Activated T-helper 9 cell treated with anti-CD3 and anti-CD28 coated beads, Interleukin-2, amount 50 U/mL, for 16 hours (primary cell): ENCODE measurements at regions not wholly inside any gene's neighbourhood (a gene's known extent, or its start where the extent isn't known, plus 50 kb on each side); places are given as distances from the start of the nearest gene placed in this dataset.

Source experiments
- DNase-seq: peaks from one replicate; pipeline ENCODE4 v3.0.0-alpha.2; 2020; ENCODE audit warnings: low read depth

GRCh38 chr2:71839826-71840225, 307.8 kb downstream of the CYP26B1 start:
- DNase-seq: no peak

DNA sequence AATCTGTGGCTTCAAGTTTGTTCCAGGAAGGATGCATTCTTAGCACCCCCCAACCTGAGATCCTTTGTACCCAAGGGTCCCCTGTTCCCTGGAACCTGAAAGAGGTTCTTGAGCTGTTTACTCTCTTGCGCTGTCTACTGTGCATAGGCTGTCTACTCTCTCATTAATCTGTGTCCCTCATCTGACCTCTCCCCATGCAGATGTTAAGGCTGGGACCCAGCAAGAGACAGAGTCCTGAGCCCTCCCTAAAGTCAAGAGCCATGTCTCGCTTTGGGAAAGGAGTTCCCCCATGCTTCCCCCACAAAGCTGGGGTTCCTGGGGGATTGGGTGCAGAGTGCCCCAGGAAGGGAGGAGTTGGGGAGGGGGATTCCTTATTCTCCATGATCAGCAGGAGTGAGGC, 312.9 kb downstream of the CYP26B1 start:
- no peak for DNase-seq

DNA sequence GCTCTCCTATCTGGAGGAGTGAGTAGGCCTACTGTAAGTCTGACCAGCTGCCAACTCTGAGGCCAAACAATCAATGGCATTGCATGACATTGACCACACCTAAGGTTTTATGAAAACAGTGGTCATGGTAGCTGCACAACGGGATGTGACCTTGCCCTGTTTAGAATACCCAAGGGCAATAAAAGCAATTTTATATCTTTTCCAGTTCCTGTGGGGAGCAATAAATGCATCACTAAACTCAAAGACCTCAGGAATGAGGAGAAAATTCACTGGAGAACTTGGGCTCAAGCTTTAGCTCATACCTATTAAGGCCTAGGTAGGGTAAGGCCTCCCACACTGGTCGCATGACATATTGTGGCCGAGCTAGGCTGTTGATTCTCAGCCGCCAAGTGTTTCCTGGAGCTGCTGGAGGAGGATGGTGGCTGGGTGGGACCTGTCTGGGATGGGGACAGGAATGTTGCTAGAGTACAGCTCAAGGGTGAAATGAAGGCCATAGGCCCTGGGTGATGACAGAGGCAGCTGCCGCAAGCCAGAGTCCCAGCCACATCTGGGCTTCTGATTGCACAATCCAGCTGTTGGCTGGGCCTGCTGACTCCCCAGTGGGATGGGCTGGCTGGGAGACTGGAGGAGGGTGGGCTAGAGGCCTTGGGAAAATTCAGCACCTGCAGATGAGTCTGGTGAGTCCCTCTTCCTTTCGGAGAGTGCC, 313.7 kb downstream of the CYP26B1 start:
- DNase-seq: no peak

DNA sequence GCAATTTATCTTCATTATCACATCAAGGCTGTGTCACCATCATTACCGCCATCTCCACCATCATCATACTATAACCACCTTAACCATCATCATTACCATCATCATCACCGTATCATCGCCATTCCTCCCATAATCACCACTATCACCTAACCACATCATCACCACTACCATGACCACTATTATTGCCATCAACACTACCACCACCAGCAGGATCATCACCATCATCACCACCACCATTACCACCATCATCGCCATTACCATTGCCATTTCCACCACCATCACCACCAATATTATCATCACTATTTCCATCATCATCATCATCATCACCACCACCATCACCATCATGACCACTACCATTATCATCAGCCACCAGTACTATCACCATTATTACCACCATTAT, 314.4 kb downstream of the CYP26B1 start:
- no peak for DNase-seq

DNA sequence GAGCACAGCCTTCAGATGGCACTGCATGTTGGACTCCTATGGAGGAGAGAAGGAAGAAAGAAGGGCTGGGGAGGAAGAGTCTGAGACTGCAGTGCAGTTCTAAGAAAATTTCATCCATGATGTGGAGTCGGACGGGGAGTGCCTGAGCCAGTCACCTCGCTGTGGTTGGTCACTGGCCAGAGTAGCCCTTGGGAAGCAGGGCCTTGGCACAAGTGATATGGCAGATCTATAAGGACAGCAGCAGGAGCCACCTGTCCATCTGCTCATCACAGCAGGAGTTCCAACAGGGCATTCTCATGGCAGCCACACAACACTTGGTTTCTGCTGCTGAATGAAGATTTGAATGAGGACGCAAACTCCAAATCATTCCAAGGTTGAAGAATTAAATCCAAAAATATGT, 314.8 kb downstream of the CYP26B1 start:
- no peak for DNase-seq

GRCh38 chr2:71832388-71832787, 315.3 kb downstream of the CYP26B1 start:
- DNase-seq: no peak

DNA sequence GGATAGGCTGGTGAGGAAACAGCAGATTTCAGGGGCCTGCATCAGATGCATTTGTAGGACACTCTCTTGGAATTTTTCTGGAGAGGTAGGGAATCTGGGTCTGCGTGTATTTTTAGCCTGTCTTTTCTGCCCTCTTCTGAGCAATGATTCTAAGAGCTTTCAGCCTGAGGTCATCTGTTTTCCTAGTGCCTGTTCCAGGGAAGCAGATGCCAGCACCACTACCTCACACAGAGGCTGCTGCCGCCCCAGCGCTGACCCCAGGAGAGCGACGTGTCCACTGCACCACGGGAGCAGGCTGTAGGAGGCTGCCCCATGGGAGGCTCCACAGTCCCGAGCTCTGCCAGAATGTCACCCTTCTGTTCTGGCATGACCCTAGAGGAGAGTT, 316.5 kb downstream of the CYP26B1 start:
- DNase-seq: no peak

DNA sequence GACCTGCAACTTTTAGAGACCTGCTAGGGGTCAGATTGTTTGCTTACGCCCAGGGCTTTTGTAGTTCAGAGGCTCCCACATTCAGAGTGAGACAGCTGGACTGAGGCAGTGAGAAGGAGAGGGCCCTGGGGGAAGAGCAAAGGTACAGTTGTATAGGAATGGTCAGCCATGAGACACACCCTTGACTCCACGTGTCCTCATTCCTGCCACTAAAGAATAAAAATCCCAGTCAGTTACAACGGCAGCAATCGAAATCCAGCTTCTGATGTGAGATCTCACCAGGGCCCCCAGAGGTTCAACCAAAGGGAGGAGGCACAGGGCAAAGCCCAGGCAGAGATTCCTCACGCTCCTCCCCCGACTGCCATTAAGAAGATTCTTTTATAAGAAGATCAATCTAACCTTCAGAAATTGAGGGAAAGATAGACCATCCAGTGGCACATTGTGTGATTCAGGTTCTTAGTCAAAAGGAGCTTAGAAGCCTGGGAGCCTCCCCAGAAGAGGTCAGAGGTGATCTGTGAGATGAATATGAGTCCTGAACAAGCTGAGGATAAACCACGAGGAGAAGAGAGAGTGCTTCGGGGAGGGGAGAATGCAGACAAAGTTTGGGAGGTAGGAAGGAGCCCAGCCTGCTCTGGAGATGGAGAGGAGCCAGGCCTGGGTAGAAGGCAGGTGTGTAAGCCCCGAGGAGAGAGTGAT, 317.0 kb downstream of the CYP26B1 start:
- DNase-seq: no peak

DNA sequence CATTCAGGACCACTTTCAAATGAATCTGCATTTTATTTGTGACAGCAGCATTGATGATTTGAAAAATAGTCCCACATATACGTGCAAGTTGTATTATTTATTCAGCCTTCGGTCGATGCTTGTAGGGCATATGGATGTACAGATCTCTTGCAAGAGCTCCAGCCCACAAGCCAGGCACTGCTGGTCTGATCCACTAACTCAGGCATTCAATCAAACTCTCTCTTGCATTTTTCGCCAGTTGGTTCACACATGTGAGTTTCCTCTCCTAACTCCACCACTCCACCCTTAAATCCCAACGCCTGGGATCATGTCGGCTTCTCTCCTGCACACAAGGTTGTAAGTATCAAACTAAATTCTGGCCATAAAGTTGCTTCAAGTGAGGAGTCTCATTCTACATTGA, 318.7 kb downstream of the CYP26B1 start:
- no peak for DNase-seq

DNA sequence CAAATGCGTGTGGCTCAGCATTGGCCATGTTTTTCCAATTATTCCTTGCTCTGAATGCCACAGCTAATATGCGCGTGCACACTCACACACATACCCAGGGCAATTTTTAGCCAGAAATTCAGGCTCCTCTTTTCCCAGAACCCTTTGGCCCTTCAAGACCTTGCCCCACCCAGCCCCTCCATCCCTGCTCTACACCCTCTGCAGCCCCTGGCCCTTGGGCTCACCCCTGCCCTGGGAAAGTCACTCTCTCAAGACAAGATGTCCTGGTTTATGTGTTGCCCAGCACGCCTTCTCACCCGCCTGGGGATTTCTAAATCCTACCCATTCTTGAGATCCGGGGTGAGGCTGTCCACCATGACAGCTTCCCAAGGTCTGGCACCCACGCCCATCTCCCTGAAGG, 319.7 kb downstream of the CYP26B1 start:
- no peak for DNase-seq

DNA sequence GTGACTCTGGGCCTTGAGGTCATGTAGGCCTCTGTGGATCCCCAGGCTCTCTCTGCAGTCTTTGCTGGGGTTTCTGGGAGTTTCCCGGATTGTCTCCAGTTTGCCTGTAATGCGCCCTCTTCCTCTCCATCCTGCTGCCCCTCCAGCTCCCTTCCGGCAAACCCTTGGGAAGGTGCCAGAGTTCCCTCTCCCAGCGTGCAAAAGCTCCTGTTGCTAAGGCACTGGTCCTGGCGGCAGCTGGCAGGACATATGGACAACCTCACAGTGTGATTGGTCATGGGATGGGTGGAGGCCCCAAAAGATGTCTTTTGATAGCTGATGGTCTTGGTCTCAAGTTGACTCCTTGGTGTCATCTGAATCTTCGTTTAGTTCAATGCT, 320.1 kb downstream of the CYP26B1 start:
- DNase-seq: no peak

GRCh38 chr2:71826826-71827523, 320.7 kb downstream of the CYP26B1 start:
- DNase-seq: no peak

DNA sequence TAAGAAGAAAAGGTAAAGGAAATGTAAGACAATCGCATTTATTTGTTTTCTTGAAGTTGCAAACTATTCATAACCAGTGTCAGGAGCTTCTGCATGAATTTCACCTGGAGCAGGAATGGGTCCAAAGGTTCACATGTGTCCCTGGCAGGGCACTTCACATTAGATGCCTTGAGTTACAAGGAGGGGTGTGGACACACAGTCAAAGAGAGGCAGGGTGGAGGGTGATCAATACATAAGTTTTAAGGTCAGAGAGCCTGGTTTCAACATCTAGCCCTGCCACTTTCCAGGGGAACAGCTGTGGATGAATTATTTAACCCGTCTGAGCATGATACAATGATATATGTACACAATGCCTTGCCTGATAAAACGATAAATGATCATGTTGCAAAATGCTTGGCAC, 321.4 kb downstream of the CYP26B1 start:
- DNase-seq: no peak

- DNase-seq: no peak
Measured at GRCh38 chr2:71824436-71824835, 323.2 kb downstream of the CYP26B1 start.

GRCh38 chr2:71823526-71823925, 324.1 kb downstream of the CYP26B1 start:
- DNase-seq: no peak

DNA sequence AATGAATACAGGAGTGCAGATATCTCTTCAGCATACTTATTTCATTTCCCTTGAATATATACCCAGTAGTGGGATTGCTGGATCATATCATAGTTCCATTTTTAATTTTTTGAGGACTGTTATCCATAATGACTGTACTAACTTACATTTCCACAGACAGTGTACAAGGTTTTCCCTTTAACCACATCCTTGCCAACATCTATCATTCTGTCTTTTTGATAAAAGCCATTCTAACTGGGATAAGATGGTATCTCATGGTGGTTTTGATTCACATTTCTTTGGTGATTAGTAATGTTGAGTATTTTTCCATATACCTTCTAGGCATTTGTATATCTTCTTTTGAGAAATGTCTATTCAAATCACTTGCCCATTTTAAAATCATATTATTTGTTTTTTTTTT, 325.2 kb downstream of the CYP26B1 start:
- DNase-seq: no peak

DNA sequence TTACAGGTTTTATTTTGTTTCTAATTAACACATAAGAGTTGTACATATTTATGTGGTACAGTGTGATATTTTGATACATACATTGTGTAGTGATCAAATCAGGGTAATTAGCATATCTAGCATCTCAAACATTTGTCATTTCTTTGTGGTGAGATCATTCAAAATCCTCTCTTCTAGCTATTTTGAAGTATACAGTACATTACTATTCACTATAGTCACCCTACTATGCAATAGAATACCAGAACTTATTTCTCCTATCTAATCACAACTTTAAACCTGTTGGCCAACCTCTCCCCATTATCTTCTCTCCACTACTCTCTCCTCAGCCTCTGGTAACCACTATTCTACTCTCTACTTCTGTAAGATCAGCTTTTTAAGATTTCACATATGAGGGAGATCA, 325.8 kb downstream of the CYP26B1 start:
- DNase-seq: no peak

DNA sequence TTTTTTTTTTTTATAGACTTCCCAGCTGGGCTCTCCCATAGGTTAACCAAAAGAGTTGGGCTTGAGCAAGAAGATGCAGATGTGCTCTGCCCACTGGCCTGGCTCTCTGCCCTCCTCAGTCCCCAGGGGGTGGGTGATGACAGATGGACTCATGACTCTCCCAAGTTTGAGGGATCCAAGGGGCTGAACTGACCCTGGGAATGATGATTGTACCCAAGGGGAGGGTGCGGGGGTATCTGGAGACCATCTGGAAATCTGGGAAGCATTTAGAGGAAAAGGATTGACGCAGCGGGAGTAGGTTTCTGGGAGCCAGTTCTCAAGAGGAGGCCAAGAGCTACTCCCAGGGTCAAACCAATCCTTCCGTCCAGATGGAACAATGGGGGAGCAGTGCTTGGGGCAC, 330.8 kb downstream of the CYP26B1 start:
- no peak for DNase-seq

- DNase-seq: no peak
Measured at GRCh38 chr2:71815701-71816474, 331.8 kb downstream of the CYP26B1 start.

DNA sequence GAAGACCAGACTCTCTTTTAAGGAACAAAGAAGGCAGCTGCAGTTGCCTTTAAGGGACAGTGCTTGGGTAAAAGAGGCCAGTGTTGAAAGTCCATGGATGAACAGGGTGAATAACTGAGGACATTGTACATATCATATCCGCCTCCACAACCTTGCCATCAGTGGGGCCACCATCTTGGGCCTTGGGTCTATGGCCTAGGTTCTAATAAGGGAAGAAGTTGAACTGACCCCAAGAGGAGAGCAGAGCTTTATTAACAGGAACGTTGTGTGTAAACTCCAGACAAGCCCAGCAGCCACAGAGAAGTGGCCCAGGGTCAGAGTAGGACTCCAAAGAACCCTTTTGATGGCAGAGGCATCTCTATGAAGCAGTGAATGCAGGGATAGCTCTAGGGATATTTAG, 332.8 kb downstream of the CYP26B1 start:
- DNase-seq: no peak

- DNase-seq: no peak
Measured at GRCh38 chr2:71813807-71814470, 333.7 kb downstream of the CYP26B1 start.

- DNase-seq: no peak
Measured at GRCh38 chr2:71813315-71813714, 334.3 kb downstream of the CYP26B1 start.
